ENCODE measurements at regions not wholly inside any gene's neighbourhood (a gene's known extent, or its start where the extent isn't known, plus 50 kb on each side); places are given as distances from the start of the nearest gene placed in this dataset.

GRCh38 chr13:50104493-50104892, 89.2 kb downstream of the KCNRG start:
- DNase-seq, result no peak

- DNase-seq, result no peak
Observed at GRCh38 chr13:50106559-50106958, 91.3 kb downstream of the KCNRG start.

GRCh38 chr13:50107205-50107604, 92.0 kb downstream of the KCNRG start:
- no peak for DNase-seq

- DNase-seq, result no peak
Observed at GRCh38 chr13:50114961-50115360, 99.7 kb downstream of the KCNRG start.

- DNase-seq, result no peak
Observed at GRCh38 chr13:50115695-50116094, 100.5 kb downstream of the KCNRG start.

GRCh38 chr13:50116430-50116973, 101.3 kb downstream of the KCNRG start:
- no peak for DNase-seq

GRCh38 chr13:50119591-50119990, 104.3 kb downstream of the KCNRG start:
- no peak for DNase-seq

GRCh38 chr13:50122455-50122854, 107.2 kb downstream of the KCNRG start:
- no peak for DNase-seq

GRCh38 chr13:50123002-50123401, 107.8 kb downstream of the KCNRG start:
- DNase-seq, result no peak

- no peak for DNase-seq
Observed at GRCh38 chr13:50123515-50123861, 108.2 kb downstream of the KCNRG start.

GRCh38 chr13:50123862-50124535, 108.8 kb downstream of the KCNRG start:
- peak; percentile 88 to 92 for DNase-seq

GRCh38 chr13:50124536-50125303, 109.5 kb downstream of the KCNRG start:
- peak; percentile 47 to 63 for DNase-seq

- no peak for DNase-seq
Observed at GRCh38 chr13:50125304-50125553, 110.0 kb downstream of the KCNRG start.

- DNase-seq, result peak; percentile 83 to 84
Observed at GRCh38 chr13:50125554-50126262, 110.5 kb downstream of the KCNRG start.

GRCh38 chr13:50126263-50126992, 111.2 kb downstream of the KCNRG start:
- DNase-seq, result peak; percentile 8 to 15

GRCh38 chr13:50126993-50127725, 111.9 kb downstream of the KCNRG start:
- no peak for DNase-seq

GRCh38 chr13:50127726-50128291, 112.6 kb downstream of the KCNRG start:
- DNase-seq, result no peak

- DNase-seq, result no peak
Observed at GRCh38 chr13:50128428-50128931, 113.2 kb downstream of the KCNRG start.

- DNase-seq, result no peak
Observed at GRCh38 chr13:50129081-50129705, 113.9 kb downstream of the KCNRG start.

GRCh38 chr13:50129706-50130122, 114.5 kb downstream of the KCNRG start:
- DNase-seq, result no peak
